ENCODE measurements at regions not wholly inside any gene's neighbourhood (a gene's known extent, or its start where the extent isn't known, plus 50 kb on each side); places are given as distances from the start of the nearest gene placed in this dataset.
A peak's percentile ranks its signal among the peaks of the same experiment; 100 is the strongest.

DNA sequence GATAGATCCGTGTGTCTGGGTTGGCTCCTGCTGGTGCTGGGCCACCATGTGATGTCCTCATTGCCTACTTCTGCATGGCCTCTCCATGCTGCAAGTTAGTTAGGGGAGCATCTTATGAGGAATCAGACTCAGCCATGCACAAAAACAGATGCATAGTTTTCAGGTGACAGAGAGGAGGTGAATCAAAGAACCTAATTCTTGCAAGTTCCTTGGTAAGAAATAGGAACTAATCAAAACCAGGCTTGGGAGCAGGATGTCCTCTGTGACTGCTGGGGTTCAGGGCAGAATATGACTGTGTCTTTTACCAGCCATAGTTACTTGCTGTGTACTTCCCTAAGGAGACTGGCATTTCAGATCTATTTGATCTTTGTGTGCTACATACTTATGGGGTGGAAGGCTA lies 61.6 kb downstream of the C9orf152 start:
- Mint-ChIP-seq H3K27ac (peak overlapping the region; percentile 57), H3K36me3 (ENCODE audit: low read depth) (peaks cover 10% of the 10 kb centered on the region)
- intact Hi-C loops (cut with micrococcal nuclease) = no loop called here

DNA sequence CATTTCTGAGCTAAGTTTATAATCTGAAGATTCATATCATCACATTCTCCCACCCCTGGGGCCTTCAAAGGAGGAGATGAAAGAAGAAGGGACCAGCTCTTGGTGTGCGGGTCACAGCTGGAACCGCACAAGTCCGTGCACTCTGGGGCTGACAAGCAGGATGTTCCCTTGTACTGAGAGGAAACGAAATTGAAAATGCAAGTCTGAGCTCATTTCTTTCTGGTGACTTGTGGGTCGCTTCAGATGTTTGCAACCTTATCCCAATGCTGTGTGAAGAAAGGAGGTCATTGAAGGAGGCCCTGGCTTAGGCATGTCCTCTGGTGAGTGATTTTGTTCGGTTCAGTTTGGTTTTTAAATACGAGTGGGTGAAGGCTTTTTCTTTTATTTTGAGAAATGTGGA lies 59.6 kb downstream of the C9orf152 start:
- H3K27ac Mint-ChIP-seq = peak overlapping the region; percentile 63
- peaks cover 58% of the 10 kb centered on the region for H3K4me1 Mint-ChIP-seq (ENCODE audit: low read depth)
- intact Hi-C loops (cut with micrococcal nuclease) = no loop called here
- H3K4me3 Mint-ChIP-seq = no peak overlapping the region
- H3K27me3 Mint-ChIP-seq = no peaks in the 10 kb centered on the region
- H3K36me3 Mint-ChIP-seq (ENCODE audit: low read depth) = peaks cover 10% of the 10 kb centered on the region
- H3K9me3 Mint-ChIP-seq = peaks cover 12% of the 10 kb centered on the region

More for the DNA sequence above, 61.6 kb downstream of the C9orf152 start:
- Mint-ChIP-seq H3K4me1 (ENCODE audit: low read depth) (peaks cover 63% of the 10 kb centered on the region), H3K4me3 (no peak overlapping the region), H3K27me3 (no peaks in the 10 kb centered on the region), H3K9me3 (peaks cover 12% of the 10 kb centered on the region)

DNA sequence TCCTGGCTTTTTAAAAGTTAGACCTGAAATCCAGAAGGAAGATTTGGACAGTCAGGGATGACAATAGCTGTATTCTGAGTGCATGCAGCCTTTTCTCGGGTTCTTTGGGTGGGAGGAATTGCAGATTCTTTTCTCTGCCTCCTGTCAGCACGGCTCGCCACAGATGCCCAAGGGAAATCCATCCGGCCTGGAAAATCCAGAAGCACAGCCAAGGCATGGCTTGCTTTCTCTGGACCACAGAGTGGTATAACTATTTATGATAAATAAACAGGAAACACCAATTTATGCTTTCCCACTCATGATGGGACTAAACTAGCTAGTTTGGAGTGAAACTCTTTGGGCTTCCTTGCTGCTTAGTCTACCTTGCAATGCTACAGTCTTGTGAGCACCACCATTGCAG lies 59.1 kb downstream of the C9orf152 start:
- H3K4me1 Mint-ChIP-seq (ENCODE audit: low read depth) = peaks cover 53% of the 10 kb centered on the region
- H3K4me3 Mint-ChIP-seq = no peak overlapping the region
- peaks cover 12% of the 10 kb centered on the region for H3K9me3 Mint-ChIP-seq
- H3K27me3 Mint-ChIP-seq = no peaks in the 10 kb centered on the region
- intact Hi-C loops (cut with micrococcal nuclease) = no loop called here
- H3K36me3 Mint-ChIP-seq (ENCODE audit: low read depth) = peaks cover 10% of the 10 kb centered on the region
- peak overlapping the region; percentile 63 for H3K27ac Mint-ChIP-seq
